Muscle of leg (tissue), 3 donors: ENCODE measurements at regions not wholly inside any gene's neighbourhood (a gene's known extent, or its start where the extent isn't known, plus 50 kb on each side); places are given as distances from the start of the nearest gene placed in this dataset.

Source experiments
- DNase-seq: peaks from one replicate; pipeline ENCODE4 v3.0.0; 2013
- H3K27ac ChIP-seq: one replicate; pipeline ENCODE4 v1.5.1; 2013; ENCODE audit warnings: mild to moderate bottlenecking, low read length, control low read depth
- H3K27me3 ChIP-seq: one replicate; pipeline ENCODE4 v1.6.1; 2013; ENCODE audit warnings: low read length; ENCODE audit not compliant: control insufficient read depth, insufficient read depth
- H3K36me3 ChIP-seq: one replicate; pipeline ENCODE4 v1.6.1; 2013; ENCODE audit warnings: low read length; ENCODE audit not compliant: control insufficient read depth, insufficient read depth
- H3K4me1 ChIP-seq: one replicate; pipeline ENCODE4 v1.6.1; 2013; ENCODE audit warnings: low read length; ENCODE audit not compliant: control insufficient read depth, insufficient read depth
- H3K4me3 ChIP-seq: one replicate; pipeline ENCODE4 v1.5.1; 2013; ENCODE audit warnings: low read length, control low read depth
- H3K9me3 ChIP-seq: replicated peaks from 2 replicates; pipeline ENCODE4 v1.6.1; 2013; ENCODE audit warnings: low read depth, low read length; ENCODE audit not compliant: control insufficient read depth
- WGBS: methylation state at CpG from one replicate; pipeline ENCODE4 v1.1.5; 2013; ENCODE audit warnings: missing lambda C conversion rate; ENCODE audit not compliant: insufficient coverage; 5-methylcytosine and 5-hydroxymethylcytosine counted together

DNA sequence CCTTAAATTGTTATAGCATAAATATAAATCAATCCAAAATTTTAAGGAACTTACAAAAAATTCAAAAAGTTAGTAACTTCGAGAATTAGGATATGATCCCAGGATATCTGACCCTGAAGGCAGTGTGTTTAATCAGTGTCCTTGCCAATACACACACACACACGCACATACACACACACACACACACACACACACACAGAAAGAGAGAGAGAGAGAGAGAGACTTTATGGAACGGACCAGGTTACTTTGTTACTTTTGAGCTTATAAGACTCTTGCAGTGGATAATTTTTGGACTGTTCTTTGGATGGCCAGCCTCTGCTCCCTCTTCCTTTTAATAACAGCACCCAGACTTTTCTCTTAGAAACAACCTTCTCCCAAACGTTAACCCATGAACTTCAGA, 322.9 kb downstream of the NFIB start:
- DNase-seq = no peak
- Histone ChIP-seq H3K27ac (no peak overlapping the region), H3K4me3 (no peak overlapping the region), H3K36me3 (no peaks in the 10 kb centered on the region), H3K4me1 (peaks cover 19% of the 10 kb centered on the region), H3K9me3 (no peaks in the 10 kb centered on the region), H3K27me3 (no peaks in the 10 kb centered on the region)
- WGBS = no CpG with 5 or more reads among the region's 4 CpGs

DNA sequence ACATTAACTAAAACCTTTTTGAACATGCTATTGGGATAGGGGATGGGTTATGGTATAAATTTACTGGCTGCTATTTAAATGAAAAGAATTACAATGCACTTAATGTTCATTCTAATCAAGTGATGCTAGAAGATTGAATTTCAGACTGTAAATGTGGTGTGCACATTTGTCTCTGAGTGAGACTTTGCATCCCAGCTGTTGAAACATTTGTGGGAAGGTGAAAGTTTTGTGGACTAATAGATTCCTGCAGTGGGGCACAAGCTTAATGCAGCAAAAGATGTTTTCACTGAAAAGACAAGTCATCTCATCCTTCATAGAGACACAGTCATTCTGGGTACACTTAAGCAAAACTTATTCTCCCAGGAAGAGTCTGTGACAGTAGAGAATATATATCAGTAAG, 323.6 kb downstream of the NFIB start:
- H3K4me3 ChIP-seq = no peak overlapping the region
- H3K27ac ChIP-seq = peak overlapping the region; percentile 38
- no peaks in the 10 kb centered on the region for H3K9me3 ChIP-seq
- H3K27me3 ChIP-seq = no peaks in the 10 kb centered on the region
- peaks cover 19% of the 10 kb centered on the region for H3K4me1 ChIP-seq
- peak; percentile 37 for DNase-seq
- no peaks in the 10 kb centered on the region for H3K36me3 ChIP-seq

DNA sequence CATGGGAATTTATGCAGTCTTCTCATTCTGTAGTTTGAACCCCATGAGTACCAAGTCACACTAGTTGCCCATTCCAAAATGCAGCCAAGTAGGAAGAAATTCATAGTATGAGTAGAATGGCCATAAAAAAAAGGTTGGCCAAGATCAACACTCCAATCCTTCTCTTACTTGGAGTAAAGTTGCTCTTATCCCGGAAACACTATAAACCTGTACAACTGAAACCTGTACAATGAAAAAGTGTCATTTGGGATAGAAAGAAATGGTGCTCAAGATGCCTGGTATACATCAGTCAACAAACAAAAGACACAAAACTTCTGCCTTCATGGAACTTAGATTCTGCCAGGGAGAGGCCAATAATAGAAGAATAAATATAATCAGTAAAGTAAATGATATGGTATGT, 325.0 kb downstream of the NFIB start:
- no peaks in the 10 kb centered on the region for H3K27me3 ChIP-seq
- no peaks in the 10 kb centered on the region for H3K36me3 ChIP-seq
- WGBS = no CpG with 5 or more reads among the region's 1 CpG
- no peak for DNase-seq
- no peak overlapping the region for H3K4me3 ChIP-seq
- H3K9me3 ChIP-seq = no peaks in the 10 kb centered on the region
- no peak overlapping the region for H3K27ac ChIP-seq
- H3K4me1 ChIP-seq = peaks cover 19% of the 10 kb centered on the region

DNA sequence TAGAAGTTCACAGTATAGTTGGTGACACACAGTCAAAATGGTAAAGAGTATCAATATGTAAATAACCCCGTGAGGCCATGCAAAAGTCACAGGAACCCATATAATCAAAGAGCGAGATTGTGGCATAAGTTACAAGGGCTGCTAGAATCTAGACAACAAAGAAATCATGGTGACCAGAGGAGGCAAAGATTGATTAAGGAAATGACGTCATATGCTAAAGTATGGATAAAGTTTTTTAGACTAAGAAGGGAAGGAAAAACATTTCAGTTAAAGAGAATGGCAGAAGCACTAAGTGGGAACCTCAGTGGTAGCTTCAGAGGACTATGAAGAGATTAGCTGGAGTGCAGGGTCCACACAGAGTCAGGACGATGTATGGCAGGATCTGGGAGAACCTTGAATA, 330.3 kb downstream of the NFIB start:
- Histone ChIP-seq H3K4me1 (peaks cover 2% of the 10 kb centered on the region), H3K4me3 (no peak overlapping the region), H3K36me3 (no peaks in the 10 kb centered on the region), H3K27me3 (no peaks in the 10 kb centered on the region), H3K9me3 (no peaks in the 10 kb centered on the region), H3K27ac (no peak overlapping the region)
- DNase-seq = no peak
- WGBS = 82% methylated on average over 2 of the region's 4 CpGs

DNA sequence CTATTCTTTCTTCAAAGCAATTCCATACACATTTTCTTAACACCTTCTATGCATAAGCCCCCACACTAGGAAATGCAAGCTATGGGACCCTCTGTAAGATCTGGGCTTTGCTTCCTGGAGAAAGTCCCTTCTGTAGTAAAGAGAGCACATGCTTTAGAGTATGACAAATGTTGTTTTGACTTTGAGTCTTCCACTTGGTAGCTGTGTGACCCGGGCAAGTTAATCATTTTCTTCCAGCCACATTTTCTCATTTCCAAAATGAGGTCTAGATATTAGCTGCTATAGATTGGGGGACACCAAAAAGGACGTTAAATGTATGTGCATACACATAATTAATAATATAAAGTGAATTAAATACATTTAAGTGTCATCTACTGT, 334.0 kb downstream of the NFIB start:
- no CpG with 5 or more reads among the region's 2 CpGs for WGBS
- no peak overlapping the region for H3K4me3 ChIP-seq

DNA sequence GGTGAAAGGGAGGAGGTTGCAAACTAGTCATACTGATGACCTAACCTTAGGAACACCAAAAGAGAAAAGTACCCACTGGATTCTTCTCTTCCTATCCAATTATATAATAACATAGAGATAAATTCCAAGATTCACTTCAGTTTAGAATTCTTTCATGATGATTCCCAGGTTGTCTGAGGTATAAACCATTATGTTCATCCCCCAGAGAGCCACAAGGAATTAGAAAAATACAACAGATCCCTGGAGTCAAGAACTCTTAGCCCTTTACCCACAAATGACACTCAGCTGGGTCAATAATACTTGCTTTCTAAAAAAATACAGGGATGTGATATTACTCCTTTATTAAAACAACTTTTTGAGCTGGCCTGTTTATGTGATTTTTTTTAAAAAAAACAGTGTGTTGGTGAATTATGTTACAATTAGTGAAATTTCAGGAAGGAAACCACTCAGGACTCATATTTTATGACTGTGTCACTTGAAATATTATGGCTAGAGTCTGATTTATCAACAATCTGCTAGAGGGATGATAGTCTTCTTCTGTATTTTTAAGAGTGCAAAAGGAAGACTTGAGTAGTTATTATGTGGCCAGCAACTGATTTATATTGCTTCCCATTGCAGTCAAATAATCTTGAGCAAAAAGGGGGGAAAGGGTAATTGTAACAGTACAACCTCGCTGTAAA, 338.2 kb downstream of the NFIB start:
- no peak for DNase-seq
- Histone ChIP-seq H3K27me3 (no peaks in the 10 kb centered on the region), H3K36me3 (no peaks in the 10 kb centered on the region), H3K27ac (no peak overlapping the region), H3K4me3 (no peak overlapping the region), H3K9me3 (no peaks in the 10 kb centered on the region), H3K4me1 (peaks cover 6% of the 10 kb centered on the region)
- WGBS = no CpG with 5 or more reads among the region's 1 CpG

More for the DNA sequence above, 334.0 kb downstream of the NFIB start:
- DNase-seq = no peak
- no peaks in the 10 kb centered on the region for H3K27me3 ChIP-seq
- peaks cover 4% of the 10 kb centered on the region for H3K4me1 ChIP-seq
- H3K36me3 ChIP-seq = no peaks in the 10 kb centered on the region
- no peaks in the 10 kb centered on the region for H3K9me3 ChIP-seq
- no peak overlapping the region for H3K27ac ChIP-seq

DNA sequence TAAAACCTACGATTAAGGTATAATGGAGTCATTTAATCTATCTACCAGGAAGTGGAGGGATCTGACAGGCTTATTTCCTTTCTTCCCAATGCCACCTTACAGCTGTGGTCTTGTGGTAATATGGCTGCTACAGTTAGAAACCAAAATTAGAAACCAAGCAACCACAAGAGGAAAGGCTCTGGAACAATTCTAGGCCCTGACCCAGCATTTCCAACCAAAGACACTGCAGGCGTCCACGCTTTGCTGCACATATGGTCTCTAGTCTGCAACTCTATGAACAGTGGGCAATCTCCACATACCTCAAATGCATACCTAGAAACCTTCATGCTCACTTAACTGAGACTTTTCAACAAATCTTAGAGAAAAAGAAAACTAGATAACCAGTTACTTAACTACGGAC, 339.1 kb downstream of the NFIB start:
- no peak overlapping the region for H3K4me3 ChIP-seq
- no peaks in the 10 kb centered on the region for H3K36me3 ChIP-seq
- H3K4me1 ChIP-seq = peaks cover 6% of the 10 kb centered on the region
- H3K27me3 ChIP-seq = no peaks in the 10 kb centered on the region
- no peaks in the 10 kb centered on the region for H3K9me3 ChIP-seq
- 72% methylated on average over 2 of the region's 4 CpGs for WGBS
- no peak for DNase-seq
- H3K27ac ChIP-seq = no peak overlapping the region

DNA sequence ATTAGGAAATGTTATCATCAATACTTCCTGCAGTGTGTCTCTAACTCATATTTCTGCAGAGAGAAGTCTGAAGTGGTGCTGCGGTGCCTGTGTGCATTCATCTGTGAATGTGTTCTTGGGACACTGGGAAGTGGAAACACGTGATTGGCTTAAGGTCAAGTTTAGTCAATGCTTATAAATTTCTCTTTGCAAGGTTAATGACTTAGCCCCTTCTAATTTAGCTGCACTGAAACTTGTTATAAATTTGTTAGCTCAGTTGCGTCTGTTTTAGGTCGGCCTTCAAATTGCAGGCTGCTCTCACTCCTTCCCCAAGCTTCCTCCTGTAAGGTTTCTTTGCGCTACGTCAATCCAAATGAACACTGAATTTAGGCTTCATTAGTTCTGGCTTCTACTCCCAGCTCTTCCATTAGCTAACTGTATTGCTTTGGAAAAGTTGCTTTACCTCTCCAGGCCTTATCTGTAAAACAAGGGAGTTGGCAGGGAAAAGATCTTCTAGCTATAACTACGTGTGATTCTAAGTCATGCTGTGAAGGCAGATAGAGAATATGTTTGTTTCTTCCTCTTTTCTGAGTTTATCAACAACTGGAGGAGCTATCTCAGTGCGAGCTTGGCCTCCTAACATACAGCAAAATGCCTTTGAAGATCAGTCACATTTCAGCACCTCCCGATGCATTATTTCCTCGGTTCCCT, 341.8 kb downstream of the NFIB start:
- DNase-seq = peak; percentile 43
- no peaks in the 10 kb centered on the region for H3K36me3 ChIP-seq
- H3K27me3 ChIP-seq = no peaks in the 10 kb centered on the region
- H3K27ac ChIP-seq = no peak overlapping the region
- H3K9me3 ChIP-seq = no peaks in the 10 kb centered on the region
- H3K4me1 ChIP-seq = peaks cover 4% of the 10 kb centered on the region
- H3K4me3 ChIP-seq = no peak overlapping the region
- WGBS = 54% methylated on average over 3 of the region's 10 CpGs

DNA sequence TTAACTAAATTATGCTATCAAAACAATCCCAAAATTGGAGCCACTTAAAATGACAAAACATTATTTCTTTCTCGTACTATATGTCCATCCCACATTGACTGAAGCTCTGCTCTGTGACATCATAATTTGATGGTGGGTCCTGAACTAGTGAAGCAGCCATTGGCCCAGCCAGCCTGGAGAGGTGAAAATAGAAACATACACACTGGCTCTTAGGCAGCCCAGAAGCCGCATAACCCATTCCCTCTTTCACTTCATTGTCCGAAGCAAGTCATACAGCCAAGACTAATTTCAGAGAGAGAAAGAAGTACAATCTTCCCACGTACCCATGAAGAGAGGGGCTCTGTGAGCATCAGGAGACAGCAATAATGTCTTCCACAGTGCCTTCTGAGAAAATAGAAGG, 342.5 kb downstream of the NFIB start:
- no CpG with 5 or more reads among the region's 4 CpGs for WGBS
- Histone ChIP-seq H3K9me3 (no peaks in the 10 kb centered on the region), H3K27ac (no peak overlapping the region)

DNA sequence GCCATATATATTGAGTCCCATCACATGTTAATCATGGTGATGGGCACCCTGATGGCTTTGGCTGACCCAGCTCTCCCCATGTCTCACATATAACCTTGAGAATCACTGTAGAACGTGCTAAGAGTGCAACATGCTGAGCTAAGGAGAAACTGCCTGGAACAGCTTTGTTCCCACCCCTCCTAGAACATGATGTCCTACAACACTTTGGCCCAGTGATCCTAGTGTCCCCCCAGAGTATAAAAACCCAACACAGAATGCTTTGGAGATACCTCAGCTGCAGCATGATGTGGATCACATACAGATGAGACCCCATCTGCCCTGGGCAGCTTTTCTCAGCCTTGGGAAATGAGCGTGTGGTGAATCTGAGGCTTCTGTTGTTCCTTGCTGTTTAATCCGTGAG, 343.5 kb downstream of the NFIB start:
- Histone ChIP-seq H3K9me3 (no peaks in the 10 kb centered on the region), H3K4me3 (no peak overlapping the region), H3K4me1 (peaks cover 2% of the 10 kb centered on the region), H3K36me3 (no peaks in the 10 kb centered on the region), H3K27me3 (no peaks in the 10 kb centered on the region), H3K27ac (no peak overlapping the region)
- WGBS = 65% methylated on average over 2 of the region's 3 CpGs
- peak; percentile 18 for DNase-seq

More for the DNA sequence above, 342.5 kb downstream of the NFIB start:
- Histone ChIP-seq H3K4me1 (peaks cover 2% of the 10 kb centered on the region), H3K27me3 (no peaks in the 10 kb centered on the region), H3K36me3 (no peaks in the 10 kb centered on the region), H3K4me3 (no peak overlapping the region)
- DNase-seq = no peak
